Right atrium auricular region (tissue), 2 donors: ENCODE measurements at regions not wholly inside any gene's neighbourhood (a gene's known extent, or its start where the extent isn't known, plus 50 kb on each side); places are given as distances from the start of the nearest gene placed in this dataset.

Experiments
- DNase-seq: peaks from one replicate; pipeline ENCODE4 v3.0.0-alpha.2; 2019; ENCODE audit warnings: low spot score
- H3K27ac ChIP-seq, 2 donors: fragments of 200-600 bp; sonication (generic); 1 replicate in 1 of 2; 2 replicates in 1 of 2; pipeline ENCODE4 v1.5.1; 2016 to 2019
- H3K27me3 ChIP-seq, 2 donors: fragments of 200-600 bp; sonication (generic); one replicate each; pipeline versions ENCODE4 v1.5.1 to v1.6.0; 2017 to 2019
- H3K36me3 ChIP-seq: fragments of 200-600 bp; sonication (generic); one replicate; pipeline ENCODE4 v1.5.1; 2016
- H3K4me1 ChIP-seq, 2 donors: fragments of 200-600 bp; sonication (generic); one replicate each; pipeline versions ENCODE4 v1.5.1 to v1.6.0; 2017 to 2019
- H3K4me3 ChIP-seq, 2 donors: fragments of 200-600 bp; sonication (generic); 1 replicate in 1 of 2; 2 replicates in 1 of 2; pipeline ENCODE4 v1.5.1; 2017 to 2019; ENCODE audit warnings: mild to moderate bottlenecking in 1 of 2, moderate library complexity in 1 of 2
- H3K9me3 ChIP-seq, 2 donors: fragments of 200-600 bp; sonication (generic); one replicate each; pipeline ENCODE4 v1.5.1; 2019
- CTCF ChIP-seq, 2 donors: fragments of 200-600 bp; sonication (generic); IDR thresholded peaks; one replicate each; pipeline ENCODE4 v1.5.1; 2019; ENCODE audit warnings: antibody characterized with exemption in 2 of 2

GRCh38 chr2:22043784-22044183 is 920.0 kb downstream of the TDRD15 start:
- H3K27me3 ChIP-seq: no peaks in the 10 kb centered on the region
- no peak overlapping the region for H3K27ac ChIP-seq
- no peaks in the 10 kb centered on the region for H3K4me1 ChIP-seq
- H3K36me3 ChIP-seq: no peaks in the 10 kb centered on the region
- peaks cover 0 to 5% of the 10 kb centered on the region in 2 donors for H3K9me3 ChIP-seq
- no peak overlapping the region for H3K4me3 ChIP-seq
- no peak for TF ChIP-seq CTCF (IDR thresholded peaks at IDR 0.05)
- no peak for DNase-seq

DNA sequence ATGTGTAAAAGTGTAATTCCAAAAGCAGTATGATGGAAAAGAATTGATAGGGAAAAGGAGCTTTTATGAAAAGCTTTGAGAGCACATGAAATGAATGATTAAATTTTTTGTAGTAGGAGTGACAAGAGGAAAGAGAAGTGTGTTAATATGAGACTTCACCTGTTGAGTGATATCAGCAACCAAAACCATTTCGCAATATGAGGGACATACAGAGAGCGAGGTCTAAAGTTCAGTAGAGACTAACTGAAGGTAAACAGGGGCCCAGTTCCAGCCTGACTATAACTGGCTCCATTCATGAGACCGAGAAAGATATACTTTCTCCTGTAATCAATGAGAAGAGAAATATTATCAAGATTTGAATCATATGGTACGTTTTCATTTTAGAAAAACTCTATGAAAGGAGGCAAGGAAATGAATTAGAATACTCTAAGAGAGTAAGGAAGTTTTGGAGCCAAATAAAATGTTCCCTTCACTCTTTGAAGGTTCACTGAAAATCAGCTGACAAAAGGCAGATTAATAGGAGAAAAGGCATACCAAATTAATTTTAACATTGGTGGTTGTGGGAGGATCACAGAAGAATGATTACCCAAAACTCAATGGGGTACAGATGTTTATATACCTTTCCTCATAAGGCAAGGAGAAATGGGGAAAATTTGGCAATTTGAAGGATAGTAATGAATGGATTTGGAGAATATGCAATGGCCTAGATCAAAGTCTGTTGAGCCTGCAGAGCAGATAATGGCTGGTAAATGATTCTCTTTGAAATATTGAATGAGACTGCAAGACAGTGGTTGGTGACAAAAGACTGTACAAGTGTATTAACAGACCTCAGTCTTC is 932.2 kb downstream of the TDRD15 start:
- H3K36me3 ChIP-seq: no peaks in the 10 kb centered on the region
- no peaks in the 10 kb centered on the region for H3K9me3 ChIP-seq
- H3K27ac ChIP-seq: no peak overlapping the region
- TF ChIP-seq CTCF (IDR thresholded peaks at IDR 0.05): no peak
- H3K27me3 ChIP-seq: no peaks in the 10 kb centered on the region
- no peak for DNase-seq
- H3K4me3 ChIP-seq: no peak overlapping the region
- H3K4me1 ChIP-seq: no peaks in the 10 kb centered on the region

GRCh38 chr2:22056621-22057132 is 932.9 kb downstream of the TDRD15 start:
- no peak for DNase-seq
- Histone ChIP-seq H3K4me3 (no peak overlapping the region), H3K27me3 (no peaks in the 10 kb centered on the region), H3K36me3 (no peaks in the 10 kb centered on the region), H3K4me1 (no peaks in the 10 kb centered on the region), H3K9me3 (no peaks in the 10 kb centered on the region), H3K27ac (no peak overlapping the region)
- no peak for TF ChIP-seq CTCF (IDR thresholded peaks at IDR 0.05)

DNA sequence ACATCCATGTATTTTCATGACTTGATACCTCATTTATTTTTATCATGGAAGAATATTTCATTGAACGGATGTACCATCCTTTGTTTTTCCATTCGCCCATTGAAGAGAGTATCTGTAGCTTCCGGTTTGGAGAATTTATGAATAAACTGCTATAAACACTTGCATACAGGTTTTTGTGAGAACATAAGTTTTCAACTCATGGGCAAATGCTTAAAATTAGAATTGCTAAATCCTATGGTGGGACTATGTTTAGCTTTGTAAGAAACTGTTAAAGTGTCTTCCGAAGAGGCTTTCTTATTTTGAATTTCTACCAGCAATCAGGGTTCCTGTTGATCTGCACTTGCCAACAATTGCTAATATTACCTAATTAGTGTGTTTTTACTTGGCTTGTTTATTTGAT is 938.9 kb downstream of the TDRD15 start:
- Histone ChIP-seq H3K9me3 (no peaks in the 10 kb centered on the region), H3K36me3 (no peaks in the 10 kb centered on the region), H3K4me3 (no peak overlapping the region), H3K27me3 (no peaks in the 10 kb centered on the region), H3K27ac (no peak overlapping the region), H3K4me1 (no peaks in the 10 kb centered on the region)
- DNase-seq: no peak
- TF ChIP-seq CTCF (IDR thresholded peaks at IDR 0.05): no peak

DNA sequence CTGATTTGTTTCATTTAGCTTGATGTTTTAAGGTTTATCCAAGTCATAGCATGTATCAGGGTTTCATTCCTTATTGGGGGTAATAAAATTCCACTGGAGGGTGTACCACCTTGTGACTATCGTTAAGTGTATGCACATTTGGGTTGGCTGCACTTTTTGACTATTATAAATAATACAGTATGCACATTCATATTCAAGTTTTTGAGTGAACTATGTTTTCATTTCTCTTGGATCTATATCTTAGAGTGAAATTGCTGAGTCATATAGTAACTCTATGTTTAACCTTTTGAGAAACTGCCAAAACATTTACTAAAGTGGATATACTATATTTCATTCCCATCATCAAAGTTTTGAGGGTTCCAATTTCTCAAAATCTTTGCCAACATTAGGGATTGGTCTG is 952.7 kb downstream of the TDRD15 start:
- Histone ChIP-seq H3K36me3 (no peaks in the 10 kb centered on the region), H3K9me3 (peaks cover 0 to 20% of the 10 kb centered on the region in 2 donors), H3K27ac (no peak overlapping the region), H3K27me3 (no peaks in the 10 kb centered on the region), H3K4me1 (no peaks in the 10 kb centered on the region), H3K4me3 (no peak overlapping the region)
- no peak for TF ChIP-seq CTCF (IDR thresholded peaks at IDR 0.05)
- DNase-seq: no peak
